ENCODE measurements at regions not wholly inside any gene's neighbourhood (a gene's known extent, or its start where the extent isn't known, plus 50 kb on each side); places are given as distances from the start of the nearest gene placed in this dataset.

GRCh38 chr10:80861882-80862281 is 324.2 kb downstream of the SH2D4B start:
- DNase-seq, result no peak

GRCh38 chr10:80870282-80870681 is 332.6 kb downstream of the SH2D4B start:
- no peak for DNase-seq

GRCh38 chr10:80871083-80871482 is 333.4 kb downstream of the SH2D4B start:
- no peak for DNase-seq

GRCh38 chr10:80878330-80878729 is 340.6 kb downstream of the SH2D4B start:
- no peak for DNase-seq

- no peak for DNase-seq
These were observed 352.4 kb downstream of the SH2D4B start for GRCh38 chr10:80890146-80890545.

GRCh38 chr10:80893256-80893655 is 355.6 kb downstream of the SH2D4B start:
- no peak for DNase-seq

GRCh38 chr10:80894311-80894791 is 356.6 kb downstream of the SH2D4B start:
- DNase-seq, result no peak

GRCh38 chr10:80894797-80895467 is 357.2 kb downstream of the SH2D4B start:
- DNase-seq, result no peak

GRCh38 chr10:80896076-80896475 is 358.4 kb downstream of the SH2D4B start:
- no peak for DNase-seq

GRCh38 chr10:80896959-80897358 is 359.3 kb downstream of the SH2D4B start:
- DNase-seq, result no peak

- DNase-seq, result no peak
These were observed 363.0 kb downstream of the SH2D4B start for GRCh38 chr10:80900661-80901060.

- no peak for DNase-seq
These were observed 370.9 kb downstream of the SH2D4B start for GRCh38 chr10:80908611-80909010.

GRCh38 chr10:80909254-80909653 is 371.6 kb downstream of the SH2D4B start:
- DNase-seq, result no peak

GRCh38 chr10:80917636-80918035 is 379.9 kb downstream of the SH2D4B start:
- DNase-seq, result no peak

- DNase-seq, result no peak
These were observed 383.3 kb downstream of the SH2D4B start for GRCh38 chr10:80921032-80921431.

- DNase-seq, result no peak
These were observed 386.6 kb downstream of the SH2D4B start for GRCh38 chr10:80924063-80924952.

- no peak for DNase-seq
These were observed 389.8 kb downstream of the SH2D4B start for GRCh38 chr10:80927419-80928078.

- DNase-seq, result no peak
These were observed 401.2 kb downstream of the SH2D4B start for GRCh38 chr10:80938903-80939302.

GRCh38 chr10:80945264-80945880 is 407.7 kb downstream of the SH2D4B start:
- DNase-seq, result no peak

GRCh38 chr10:80946073-80946472 is 408.4 kb downstream of the SH2D4B start:
- no peak for DNase-seq

GRCh38 chr10:80946957-80947726 is 409.4 kb downstream of the SH2D4B start:
- no peak for DNase-seq

- no peak for DNase-seq
These were observed 412.1 kb downstream of the SH2D4B start for GRCh38 chr10:80949785-80950184.
